ENCODE measurements at regions not wholly inside any gene's neighbourhood (a gene's known extent, or its start where the extent isn't known, plus 50 kb on each side); places are given as distances from the start of the nearest gene placed in this dataset.
"Not testable (repeated sequence)": the region's sequence is repeated elsewhere in the genome, so short reads cannot be mapped to it uniquely, and the experiment has no call there.

DNA sequence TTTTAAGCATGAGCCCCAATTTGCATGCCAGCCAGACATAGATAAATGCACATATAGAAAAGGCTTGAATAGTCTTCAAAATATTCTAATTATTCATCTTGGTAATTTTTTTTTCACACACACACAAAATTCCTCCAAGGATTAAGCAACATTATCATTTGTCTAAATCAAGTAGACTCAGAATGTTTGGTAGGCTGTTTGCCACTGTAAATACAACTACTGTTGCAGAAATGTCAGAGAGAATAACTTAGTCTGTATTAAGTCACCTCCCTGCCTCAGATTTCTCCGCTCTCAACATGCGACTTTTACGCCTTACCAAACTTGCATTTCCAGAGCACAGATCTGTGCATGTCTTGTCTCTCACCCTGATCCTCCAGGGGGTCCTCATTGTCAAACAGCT, 265.6 kb upstream of the C9orf72 start:
- no peak overlapping the region for H3K4me3 ChIP-seq (ENCODE audit: low read depth, low read length)
- no peak for DNase-seq (ENCODE audit: low read depth)
- no peak for TF ChIP-seq CTCF (conservative IDR thresholded peaks at IDR 0.05; ENCODE audit: low read depth, low read length)

GRCh38 chr9:27839767-27840166, 266.5 kb upstream of the C9orf72 start:
- DNase-seq (ENCODE audit: low read depth); H3K4me3 ChIP-seq (ENCODE audit: low read depth, low read length): not testable (repeated sequence)

DNA sequence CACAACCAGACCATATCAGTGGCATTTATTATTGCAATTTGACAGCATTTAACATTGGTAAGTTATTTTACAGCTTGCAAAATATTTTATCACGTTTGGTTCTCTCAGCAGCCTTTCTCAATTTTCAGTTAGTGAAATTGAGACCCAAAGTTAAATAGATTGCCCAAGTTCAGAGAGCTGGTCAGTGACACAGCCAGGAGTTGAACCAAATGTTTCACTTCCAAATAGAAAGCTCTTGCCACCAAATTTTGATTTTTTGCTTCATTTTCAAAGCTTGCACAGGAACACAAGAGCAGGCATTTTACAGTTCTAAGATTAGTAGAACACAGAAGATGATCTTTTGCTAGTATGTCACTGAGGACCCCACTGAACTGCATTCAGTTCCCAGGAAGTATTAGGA, 271.5 kb upstream of the C9orf72 start:
- TF ChIP-seq CTCF (conservative IDR thresholded peaks at IDR 0.05; ENCODE audit: low read depth, low read length) = no peak
- no peak overlapping the region for H3K4me3 ChIP-seq (ENCODE audit: low read depth, low read length)
- DNase-seq (ENCODE audit: low read depth) = no peak

- TF ChIP-seq CTCF (conservative IDR thresholded peaks at IDR 0.05; ENCODE audit: low read depth, low read length) = no peak
- H3K4me3 ChIP-seq (ENCODE audit: low read depth, low read length) = no peak overlapping the region
- DNase-seq (ENCODE audit: low read depth) = no peak
Observed at GRCh38 chr9:27847380-27847779, 274.1 kb upstream of the C9orf72 start.

GRCh38 chr9:27847818-27848217, 274.5 kb upstream of the C9orf72 start:
- no peak for DNase-seq (ENCODE audit: low read depth)
- H3K4me3 ChIP-seq (ENCODE audit: low read depth, low read length) = no peak overlapping the region
- TF ChIP-seq CTCF (conservative IDR thresholded peaks at IDR 0.05; ENCODE audit: low read depth, low read length) = no peak

GRCh38 chr9:27848315-27848714, 275.0 kb upstream of the C9orf72 start:
- DNase-seq (ENCODE audit: low read depth) = no peak
- TF ChIP-seq CTCF (conservative IDR thresholded peaks at IDR 0.05; ENCODE audit: low read depth, low read length) = no peak
- no peak overlapping the region for H3K4me3 ChIP-seq (ENCODE audit: low read depth, low read length)

GRCh38 chr9:27851858-27852257, 278.6 kb upstream of the C9orf72 start:
- DNase-seq (ENCODE audit: low read depth) = no peak
- no peak overlapping the region for H3K4me3 ChIP-seq (ENCODE audit: low read depth, low read length)
- TF ChIP-seq CTCF (conservative IDR thresholded peaks at IDR 0.05; ENCODE audit: low read depth, low read length) = no peak

GRCh38 chr9:27853529-27853928, 280.2 kb upstream of the C9orf72 start:
- no peak for DNase-seq (ENCODE audit: low read depth)
- H3K4me3 ChIP-seq (ENCODE audit: low read depth, low read length) = no peak overlapping the region
- no peak for TF ChIP-seq CTCF (conservative IDR thresholded peaks at IDR 0.05; ENCODE audit: low read depth, low read length)

Data from choroid plexus epithelial cell (primary cell).